ENCODE measurements at regions not wholly inside any gene's neighbourhood (a gene's known extent, or its start where the extent isn't known, plus 50 kb on each side); places are given as distances from the start of the nearest gene placed in this dataset.

DNA sequence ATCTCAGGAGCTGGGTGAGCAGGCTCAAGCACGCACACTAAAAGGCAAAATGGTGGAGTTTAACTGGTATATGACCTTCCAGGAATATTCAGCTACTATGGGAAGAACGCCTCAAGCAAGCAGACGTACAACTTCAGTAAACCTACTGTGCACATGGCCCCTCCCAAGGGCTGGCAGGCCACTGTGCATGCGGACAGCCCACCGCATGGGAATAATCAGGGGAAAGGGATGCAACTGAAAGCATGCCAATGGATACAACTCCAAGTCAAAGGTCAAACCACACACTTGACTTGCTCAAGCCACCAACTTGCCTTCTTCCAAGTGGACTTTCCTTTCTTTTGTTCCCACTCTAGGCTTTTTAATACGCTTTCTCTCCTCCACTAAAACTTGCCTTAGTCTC, 121.6 kb upstream of the SNTG2 start:
- Histone ChIP-seq H3K4me1 (no peaks in the 10 kb centered on the region), H3K27ac (no peak overlapping the region), H3K4me3 (no peak overlapping the region), H3K36me3 (no peaks in the 10 kb centered on the region), H3K9me3 (no peaks in the 10 kb centered on the region), H3K27me3 (no peaks in the 10 kb centered on the region)
- TF ChIP-seq POLR2A (IDR thresholded peaks at IDR 0.05) (no peak), POLR2AphosphoS5 (IDR thresholded peaks at IDR 0.05; ENCODE audit: insufficient read depth in 1 of 2, low read depth in 1 of 2) (no peak)
- TF ChIP-seq, protein P1, sequence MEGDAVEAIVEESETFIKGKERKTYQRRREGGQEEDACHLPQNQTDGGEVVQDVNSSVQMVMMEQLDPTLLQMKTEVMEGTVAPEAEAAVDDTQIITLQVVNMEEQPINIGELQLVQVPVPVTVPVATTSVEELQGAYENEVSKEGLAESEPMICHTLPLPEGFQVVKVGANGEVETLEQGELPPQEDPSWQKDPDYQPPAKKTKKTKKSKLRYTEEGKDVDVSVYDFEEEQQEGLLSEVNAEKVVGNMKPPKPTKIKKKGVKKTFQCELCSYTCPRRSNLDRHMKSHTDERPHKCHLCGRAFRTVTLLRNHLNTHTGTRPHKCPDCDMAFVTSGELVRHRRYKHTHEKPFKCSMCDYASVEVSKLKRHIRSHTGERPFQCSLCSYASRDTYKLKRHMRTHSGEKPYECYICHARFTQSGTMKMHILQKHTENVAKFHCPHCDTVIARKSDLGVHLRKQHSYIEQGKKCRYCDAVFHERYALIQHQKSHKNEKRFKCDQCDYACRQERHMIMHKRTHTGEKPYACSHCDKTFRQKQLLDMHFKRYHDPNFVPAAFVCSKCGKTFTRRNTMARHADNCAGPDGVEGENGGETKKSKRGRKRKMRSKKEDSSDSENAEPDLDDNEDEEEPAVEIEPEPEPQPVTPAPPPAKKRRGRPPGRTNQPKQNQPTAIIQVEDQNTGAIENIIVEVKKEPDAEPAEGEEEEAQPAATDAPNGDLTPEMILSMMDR (IDR thresholded peaks at IDR 0.05), result no peak
- no peak for DNase-seq (ENCODE audit: extremely low spot score in 2 of 2)
- intact Hi-C loops (cut with DNase I), result no loop called here

DNA sequence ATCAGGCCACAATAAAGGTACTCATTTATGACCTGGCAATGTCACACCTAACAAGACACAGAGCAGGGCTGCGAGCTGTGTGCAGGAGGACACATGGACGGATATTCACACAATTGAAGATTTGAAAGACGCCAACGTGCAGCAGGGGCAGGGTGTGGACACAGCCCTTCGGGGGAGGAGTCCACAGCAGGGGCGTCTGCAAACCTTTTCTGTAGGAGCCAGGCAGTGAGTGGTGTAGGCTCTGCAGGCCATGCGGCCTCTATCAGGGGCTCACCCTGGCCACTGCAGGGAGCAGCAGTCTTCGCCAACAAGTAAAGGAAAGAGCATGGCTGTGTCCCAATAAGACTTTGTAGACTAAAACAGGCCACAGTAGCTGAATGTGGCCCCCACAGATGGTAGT, 125.7 kb upstream of the SNTG2 start:
- H3K27ac ChIP-seq, result no peak overlapping the region
- intact Hi-C loops (cut with DNase I), result no loop called here
- H3K9me3 ChIP-seq, result no peaks in the 10 kb centered on the region
- H3K4me1 ChIP-seq, result no peaks in the 10 kb centered on the region
- no peak for DNase-seq (ENCODE audit: extremely low spot score in 2 of 2)
- H3K4me3 ChIP-seq, result no peak overlapping the region
- TF ChIP-seq POLR2AphosphoS5 (IDR thresholded peaks at IDR 0.05; ENCODE audit: insufficient read depth in 1 of 2, low read depth in 1 of 2) (no peak), POLR2A (IDR thresholded peaks at IDR 0.05) (no peak)
- TF ChIP-seq, protein P1 (IDR thresholded peaks at IDR 0.05), result no peak
- H3K27me3 ChIP-seq, result no peaks in the 10 kb centered on the region
- H3K36me3 ChIP-seq, result no peaks in the 10 kb centered on the region

DNA sequence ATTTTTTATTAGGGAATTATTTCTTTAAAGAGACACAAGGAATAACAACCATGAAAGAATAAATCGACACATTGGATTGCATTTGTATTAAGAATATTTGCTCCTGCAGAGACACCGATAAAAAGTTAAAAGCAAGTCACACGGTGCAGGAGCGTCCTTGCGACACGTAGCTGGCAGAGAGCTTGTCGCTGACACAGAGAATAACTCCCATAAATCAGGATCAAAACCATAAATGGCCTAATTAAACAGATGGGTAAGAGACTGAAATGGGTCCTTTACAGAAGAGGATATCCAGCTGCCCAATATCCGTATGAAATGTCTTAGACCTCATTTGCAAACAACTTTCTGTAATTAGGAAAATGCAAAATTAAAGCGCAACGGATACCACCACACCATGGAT, 126.1 kb upstream of the SNTG2 start:
- intact Hi-C loops (cut with DNase I), result no loop called here
- Histone ChIP-seq H3K4me1 (no peaks in the 10 kb centered on the region), H3K9me3 (no peaks in the 10 kb centered on the region), H3K27ac (no peak overlapping the region), H3K36me3 (no peaks in the 10 kb centered on the region), H3K4me3 (no peak overlapping the region), H3K27me3 (no peaks in the 10 kb centered on the region)
- no peak for DNase-seq (ENCODE audit: extremely low spot score in 2 of 2)
- TF ChIP-seq POLR2AphosphoS5 (IDR thresholded peaks at IDR 0.05; ENCODE audit: insufficient read depth in 1 of 2, low read depth in 1 of 2), result no peak
- TF ChIP-seq, protein P1 (IDR thresholded peaks at IDR 0.05), result no peak
- TF ChIP-seq POLR2A (IDR thresholded peaks at IDR 0.05), result no peak

DNA sequence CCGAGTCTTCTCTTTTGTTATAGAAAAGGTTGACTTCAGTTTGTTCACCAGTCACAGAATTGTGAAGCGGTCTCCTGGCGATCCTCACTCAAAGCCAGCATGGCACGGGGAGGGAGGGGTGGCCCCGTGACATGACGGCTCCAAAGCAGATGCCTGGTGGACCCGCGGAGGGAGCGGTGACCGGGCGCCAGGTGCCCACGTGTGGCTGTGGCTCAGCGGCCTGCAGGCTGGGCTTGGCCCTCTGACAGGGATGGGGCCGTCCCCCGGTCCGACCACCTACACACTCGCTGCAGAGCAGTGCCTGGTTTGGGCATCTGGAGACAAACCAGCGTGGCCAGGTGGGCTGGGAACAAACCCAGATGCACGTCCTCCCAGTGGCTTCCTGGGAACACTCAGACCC, 129.1 kb upstream of the SNTG2 start:
- no peaks in the 10 kb centered on the region for H3K36me3 ChIP-seq
- H3K27me3 ChIP-seq, result no peaks in the 10 kb centered on the region
- no peak overlapping the region for H3K4me3 ChIP-seq
- TF ChIP-seq POLR2AphosphoS5 (IDR thresholded peaks at IDR 0.05; ENCODE audit: insufficient read depth in 1 of 2, low read depth in 1 of 2) (no peak), POLR2A (IDR thresholded peaks at IDR 0.05) (no peak)
- TF ChIP-seq, protein P1 (IDR thresholded peaks at IDR 0.05), result no peak
- H3K27ac ChIP-seq, result no peak overlapping the region
- no peaks in the 10 kb centered on the region for H3K9me3 ChIP-seq
- H3K4me1 ChIP-seq, result no peaks in the 10 kb centered on the region
- intact Hi-C loops (cut with DNase I), result no loop called here
- no peak for DNase-seq (ENCODE audit: extremely low spot score in 2 of 2)

DNA sequence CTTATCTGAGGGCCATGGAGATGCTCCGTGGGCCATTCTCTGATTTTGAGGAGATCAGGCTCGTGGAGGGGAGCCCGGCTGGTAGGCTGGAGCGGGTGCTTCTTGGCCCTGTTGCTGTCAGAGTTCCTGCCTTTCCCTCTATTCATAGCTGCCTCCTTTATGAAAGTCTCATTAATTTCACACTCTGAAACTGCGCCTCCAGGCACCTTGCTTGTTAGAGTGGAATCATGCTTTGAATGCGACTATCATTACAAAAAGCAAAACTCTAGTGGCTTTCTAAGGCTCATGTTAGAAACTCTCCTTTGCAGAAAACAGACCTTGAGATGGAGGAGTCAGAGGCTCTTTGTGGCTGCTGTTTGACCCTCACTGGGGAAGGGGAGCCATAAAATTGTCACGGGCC, 131.0 kb upstream of the SNTG2 start:
- Histone ChIP-seq H3K36me3 (no peaks in the 10 kb centered on the region), H3K9me3 (no peaks in the 10 kb centered on the region), H3K27me3 (no peaks in the 10 kb centered on the region), H3K4me3 (no peak overlapping the region), H3K4me1 (no peaks in the 10 kb centered on the region), H3K27ac (no peak overlapping the region)
- intact Hi-C loops (cut with DNase I), result no loop called here
- no peak for TF ChIP-seq POLR2A (IDR thresholded peaks at IDR 0.05)
- no peak for TF ChIP-seq POLR2AphosphoS5 (IDR thresholded peaks at IDR 0.05; ENCODE audit: insufficient read depth in 1 of 2, low read depth in 1 of 2)
- TF ChIP-seq, protein P1 (IDR thresholded peaks at IDR 0.05), result no peak
- no peak for DNase-seq (ENCODE audit: extremely low spot score in 2 of 2)
